ENCODE measurements at regions not wholly inside any gene's neighbourhood (a gene's known extent, or its start where the extent isn't known, plus 50 kb on each side); places are given as distances from the start of the nearest gene placed in this dataset.

GRCh38 chr2:106653465-106653864 lies 166.3 kb downstream of the CD8B2 start:
- Histone ChIP-seq H3K4me3 (ENCODE audit: insufficient read length, low read depth) (no peak overlapping the region), H3K27me3 (ENCODE audit: insufficient read depth, insufficient read length) (no peaks in the 10 kb centered on the region), H3K36me3 (ENCODE audit: insufficient read depth, insufficient read length, low read length) (no peaks in the 10 kb centered on the region), H3K9me3 (ENCODE audit: insufficient read depth, low read length) (peaks cover 8% of the 10 kb centered on the region; the same call in 1 of the 2 replicates), H3K9ac (ENCODE audit: insufficient read length, low read depth) (no peak overlapping the region), H3K4me1 (ENCODE audit: insufficient read depth, insufficient read length) (no peaks in the 10 kb centered on the region)
- no peak for DNase-seq (ENCODE audit: low read depth, low spot score)
- TF ChIP-seq SUZ12 (IDR thresholded peaks at IDR 0.05; ENCODE audit: extremely low read depth, insufficient read depth, insufficient read length) (no peak), YY1 (IDR thresholded peaks at IDR 0.05; ENCODE audit: insufficient read depth, insufficient read length) (no peak), ZNF274 (IDR thresholded peaks at IDR 0.05; ENCODE audit: low read depth, low read length) (no peak)

- Histone ChIP-seq H3K4me3 (ENCODE audit: insufficient read length, low read depth) (no peak overlapping the region), H3K27me3 (ENCODE audit: insufficient read depth, insufficient read length) (no peaks in the 10 kb centered on the region), H3K4me1 (ENCODE audit: insufficient read depth, insufficient read length) (no peaks in the 10 kb centered on the region), H3K9me3 (ENCODE audit: insufficient read depth, low read length) (peaks cover 11% of the 10 kb centered on the region), H3K36me3 (ENCODE audit: insufficient read depth, insufficient read length, low read length) (no peaks in the 10 kb centered on the region), H3K9ac (ENCODE audit: insufficient read length, low read depth) (no peak overlapping the region)
- DNase-seq (ENCODE audit: low read depth, low spot score) = no peak
- TF ChIP-seq ZNF274 (IDR thresholded peaks at IDR 0.05; ENCODE audit: low read depth, low read length) = no peak
- TF ChIP-seq SUZ12 (IDR thresholded peaks at IDR 0.05; ENCODE audit: extremely low read depth, insufficient read depth, insufficient read length) = no peak
- no peak for TF ChIP-seq YY1 (IDR thresholded peaks at IDR 0.05; ENCODE audit: insufficient read depth, insufficient read length)
Measured at GRCh38 chr2:106658616-106659015, 171.5 kb downstream of the CD8B2 start.

- DNase-seq (ENCODE audit: low read depth, low spot score) = no peak
- Histone ChIP-seq H3K27me3 (ENCODE audit: insufficient read depth, insufficient read length) (no peaks in the 10 kb centered on the region), H3K4me3 (ENCODE audit: insufficient read length, low read depth) (no peak overlapping the region), H3K36me3 (ENCODE audit: insufficient read depth, insufficient read length, low read length) (no peaks in the 10 kb centered on the region), H3K4me1 (ENCODE audit: insufficient read depth, insufficient read length) (no peaks in the 10 kb centered on the region), H3K9ac (ENCODE audit: insufficient read length, low read depth) (no peak overlapping the region), H3K9me3 (ENCODE audit: insufficient read depth, low read length) (peaks cover 15% of the 10 kb centered on the region; the same call in 1 of the 2 replicates)
- TF ChIP-seq SUZ12 (IDR thresholded peaks at IDR 0.05; ENCODE audit: extremely low read depth, insufficient read depth, insufficient read length) = no peak
- TF ChIP-seq YY1 (IDR thresholded peaks at IDR 0.05; ENCODE audit: insufficient read depth, insufficient read length) = no peak
- TF ChIP-seq ZNF274 (IDR thresholded peaks at IDR 0.05; ENCODE audit: low read depth, low read length) = no peak
Measured at GRCh38 chr2:106664669-106665068, 177.5 kb downstream of the CD8B2 start.

GRCh38 chr2:106667478-106668070 lies 180.4 kb downstream of the CD8B2 start:
- H3K36me3 ChIP-seq (ENCODE audit: insufficient read depth, insufficient read length, low read length) = no peaks in the 10 kb centered on the region
- H3K4me1 ChIP-seq (ENCODE audit: insufficient read depth, insufficient read length) = no peaks in the 10 kb centered on the region
- peaks cover 31% of the 10 kb centered on the region; the same call in 1 of the 2 replicates for H3K9me3 ChIP-seq (ENCODE audit: insufficient read depth, low read length)
- H3K9ac ChIP-seq (ENCODE audit: insufficient read length, low read depth) = no peak overlapping the region
- no peaks in the 10 kb centered on the region for H3K27me3 ChIP-seq (ENCODE audit: insufficient read depth, insufficient read length)
- TF ChIP-seq YY1 (IDR thresholded peaks at IDR 0.05; ENCODE audit: insufficient read depth, insufficient read length) (no peak), SUZ12 (IDR thresholded peaks at IDR 0.05; ENCODE audit: extremely low read depth, insufficient read depth, insufficient read length) (no peak), ZNF274 (IDR thresholded peaks at IDR 0.05; ENCODE audit: low read depth, low read length) (no peak)
- no peak overlapping the region for H3K4me3 ChIP-seq (ENCODE audit: insufficient read length, low read depth)
- no peak for DNase-seq (ENCODE audit: low read depth, low spot score)

- Histone ChIP-seq H3K9ac (ENCODE audit: insufficient read length, low read depth) (no peak overlapping the region), H3K9me3 (ENCODE audit: insufficient read depth, low read length) (peaks cover 9% of the 10 kb centered on the region; the same call in 1 of the 2 replicates), H3K4me3 (ENCODE audit: insufficient read length, low read depth) (no peak overlapping the region), H3K4me1 (ENCODE audit: insufficient read depth, insufficient read length) (no peaks in the 10 kb centered on the region), H3K27me3 (ENCODE audit: insufficient read depth, insufficient read length) (no peaks in the 10 kb centered on the region), H3K36me3 (ENCODE audit: insufficient read depth, insufficient read length, low read length) (no peaks in the 10 kb centered on the region)
- TF ChIP-seq YY1 (IDR thresholded peaks at IDR 0.05; ENCODE audit: insufficient read depth, insufficient read length) = no peak
- no peak for DNase-seq (ENCODE audit: low read depth, low spot score)
Measured at GRCh38 chr2:106685180-106685897, 198.2 kb downstream of the CD8B2 start.

GRCh38 chr2:106686814-106687213 lies 199.2 kb downstream of the ST6GAL2 start:
- Histone ChIP-seq H3K27me3 (ENCODE audit: insufficient read depth, insufficient read length) (no peaks in the 10 kb centered on the region), H3K4me1 (ENCODE audit: insufficient read depth, insufficient read length) (no peaks in the 10 kb centered on the region), H3K9ac (ENCODE audit: insufficient read length, low read depth) (no peak overlapping the region), H3K4me3 (ENCODE audit: insufficient read length, low read depth) (no peak overlapping the region), H3K9me3 (ENCODE audit: insufficient read depth, low read length) (peaks cover 9% of the 10 kb centered on the region; the same call in 1 of the 2 replicates), H3K36me3 (ENCODE audit: insufficient read depth, insufficient read length, low read length) (no peaks in the 10 kb centered on the region)
- no peak for DNase-seq (ENCODE audit: low read depth, low spot score)
- TF ChIP-seq YY1 (IDR thresholded peaks at IDR 0.05; ENCODE audit: insufficient read depth, insufficient read length) (no peak), SUZ12 (IDR thresholded peaks at IDR 0.05; ENCODE audit: extremely low read depth, insufficient read depth, insufficient read length) (no peak), ZNF274 (IDR thresholded peaks at IDR 0.05; ENCODE audit: low read depth, low read length) (no peak)

- no peak for TF ChIP-seq ZNF274 (IDR thresholded peaks at IDR 0.05; ENCODE audit: low read depth, low read length)
- no peak for TF ChIP-seq YY1 (IDR thresholded peaks at IDR 0.05; ENCODE audit: insufficient read depth, insufficient read length)
- no peak for TF ChIP-seq SUZ12 (IDR thresholded peaks at IDR 0.05; ENCODE audit: extremely low read depth, insufficient read depth, insufficient read length)
- no peaks in the 10 kb centered on the region for H3K27me3 ChIP-seq (ENCODE audit: insufficient read depth, insufficient read length)
- H3K4me3 ChIP-seq (ENCODE audit: insufficient read length, low read depth) = no peak overlapping the region
- H3K36me3 ChIP-seq (ENCODE audit: insufficient read depth, insufficient read length, low read length) = no peaks in the 10 kb centered on the region
- H3K9me3 ChIP-seq (ENCODE audit: insufficient read depth, low read length) = no peaks in the 10 kb centered on the region
- no peak for DNase-seq (ENCODE audit: low read depth, low spot score)
- no peak overlapping the region for H3K9ac ChIP-seq (ENCODE audit: insufficient read length, low read depth)
- no peaks in the 10 kb centered on the region for H3K4me1 ChIP-seq (ENCODE audit: insufficient read depth, insufficient read length)
Measured at GRCh38 chr2:106694964-106695470, 190.9 kb downstream of the ST6GAL2 start.

Measured in NT2/D1 (cell line).